ENCODE measurements at regions not wholly inside any gene's neighbourhood (a gene's known extent, or its start where the extent isn't known, plus 50 kb on each side); places are given as distances from the start of the nearest gene placed in this dataset.

DNA sequence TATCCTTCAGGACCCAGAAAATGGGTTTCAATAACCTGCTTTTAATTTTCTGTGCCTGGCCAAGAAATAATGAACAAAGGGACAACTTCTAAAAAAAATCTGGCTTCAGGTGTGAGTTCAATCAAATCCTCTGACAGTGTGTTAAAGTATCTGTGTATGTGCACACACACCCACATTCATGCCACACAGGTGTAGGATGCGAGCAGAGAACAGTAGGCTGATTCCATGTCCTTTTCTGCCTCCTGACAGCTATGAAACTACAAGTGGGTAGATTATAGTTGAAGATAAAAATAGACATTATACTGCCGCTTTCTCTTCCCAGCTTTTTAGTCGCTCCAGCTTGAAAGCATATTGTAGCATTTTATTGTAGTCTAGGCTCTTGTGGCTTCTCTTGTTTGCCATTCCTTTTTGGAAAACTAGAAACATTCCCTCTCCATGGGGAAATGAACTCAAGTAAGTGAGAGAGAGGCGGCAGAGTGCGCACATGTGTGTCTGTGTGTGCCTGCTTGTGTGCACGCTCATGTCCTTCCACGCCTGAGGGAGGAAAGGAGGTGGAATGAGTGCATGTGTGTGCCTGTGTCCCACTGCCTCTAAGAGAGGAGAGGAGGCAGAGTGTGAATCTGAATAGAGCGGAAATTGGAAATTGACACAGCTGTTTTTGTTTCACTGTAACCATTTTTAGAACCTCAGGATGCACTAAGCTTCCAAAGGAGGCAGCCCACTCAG lies 273.0 kb downstream of the ELAVL2 start:
- no peaks in the 10 kb centered on the region for H3K4me1 ChIP-seq
- intact Hi-C loops (cut with DNase I; ENCODE audit: low total_unique reads) (no loop called here), in situ Hi-C loops (cut with MboI; ENCODE audit: low sequenced_read_pairs in 4 of 4) (no loop called here)
- no peak overlapping the region for H3K4me3 ChIP-seq
- TF ChIP-seq, protein P1, sequence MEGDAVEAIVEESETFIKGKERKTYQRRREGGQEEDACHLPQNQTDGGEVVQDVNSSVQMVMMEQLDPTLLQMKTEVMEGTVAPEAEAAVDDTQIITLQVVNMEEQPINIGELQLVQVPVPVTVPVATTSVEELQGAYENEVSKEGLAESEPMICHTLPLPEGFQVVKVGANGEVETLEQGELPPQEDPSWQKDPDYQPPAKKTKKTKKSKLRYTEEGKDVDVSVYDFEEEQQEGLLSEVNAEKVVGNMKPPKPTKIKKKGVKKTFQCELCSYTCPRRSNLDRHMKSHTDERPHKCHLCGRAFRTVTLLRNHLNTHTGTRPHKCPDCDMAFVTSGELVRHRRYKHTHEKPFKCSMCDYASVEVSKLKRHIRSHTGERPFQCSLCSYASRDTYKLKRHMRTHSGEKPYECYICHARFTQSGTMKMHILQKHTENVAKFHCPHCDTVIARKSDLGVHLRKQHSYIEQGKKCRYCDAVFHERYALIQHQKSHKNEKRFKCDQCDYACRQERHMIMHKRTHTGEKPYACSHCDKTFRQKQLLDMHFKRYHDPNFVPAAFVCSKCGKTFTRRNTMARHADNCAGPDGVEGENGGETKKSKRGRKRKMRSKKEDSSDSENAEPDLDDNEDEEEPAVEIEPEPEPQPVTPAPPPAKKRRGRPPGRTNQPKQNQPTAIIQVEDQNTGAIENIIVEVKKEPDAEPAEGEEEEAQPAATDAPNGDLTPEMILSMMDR (IDR thresholded peaks at IDR 0.05 in 4 of 5, conservative IDR thresholded peaks at IDR 0.05 in 1 of 5), result no peak
- no peak for TF ChIP-seq POLR2A (IDR thresholded peaks at IDR 0.05)
- H3K27me3 ChIP-seq, result no peaks in the 10 kb centered on the region
- DNase-seq (no peak), ATAC-seq (no peak)
- H3K36me3 ChIP-seq, result no peaks in the 10 kb centered on the region
- no peak overlapping the region for H3K27ac ChIP-seq
- no peaks in the 10 kb centered on the region for H3K9me3 ChIP-seq

DNA sequence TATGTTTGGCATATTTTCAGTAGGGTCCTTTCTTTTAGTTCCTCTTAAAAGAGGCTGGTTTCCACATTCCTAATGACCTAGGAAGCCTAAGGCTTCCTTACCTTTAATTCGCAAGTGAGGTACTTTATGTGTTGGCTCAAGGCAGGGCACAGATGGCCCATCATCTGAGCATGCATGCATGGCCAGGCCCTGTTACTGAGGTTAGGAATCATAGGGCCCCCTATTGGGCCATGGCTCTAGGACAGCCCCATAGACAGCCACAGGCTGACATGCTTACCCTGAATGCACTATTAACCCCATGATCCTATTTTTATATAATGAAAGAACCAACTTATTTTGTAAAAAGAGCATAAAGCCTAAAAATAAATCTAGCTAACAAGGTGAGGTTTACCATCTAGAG lies 271.4 kb downstream of the ELAVL2 start:
- in situ Hi-C loops (cut with MboI; ENCODE audit: low sequenced_read_pairs in 4 of 4), result no loop called here
- no peaks in the 10 kb centered on the region for H3K36me3 ChIP-seq

DNA sequence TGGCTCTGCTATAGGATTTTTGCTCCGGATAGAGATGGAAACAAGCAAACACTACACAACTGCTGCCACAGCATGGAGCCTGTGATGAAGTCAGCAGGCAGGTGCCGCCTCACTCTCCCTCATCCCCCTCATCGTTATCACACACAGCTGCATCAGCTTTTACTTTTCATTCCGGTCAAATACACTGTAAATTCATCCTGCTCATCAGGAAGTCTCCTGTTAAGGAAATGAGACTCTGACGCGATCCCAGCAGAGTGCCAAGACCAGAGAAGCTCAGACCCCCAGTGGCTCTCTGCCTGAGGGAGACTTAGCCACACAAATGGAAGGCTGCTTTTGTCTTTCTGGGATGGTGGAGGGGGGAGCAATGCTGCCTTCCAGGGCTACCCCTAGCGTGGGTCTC lies 270.2 kb downstream of the ELAVL2 start:
- Histone ChIP-seq H3K4me1 (no peaks in the 10 kb centered on the region), H3K9me3 (no peaks in the 10 kb centered on the region), H3K27ac (no peak overlapping the region), H3K27me3 (no peaks in the 10 kb centered on the region), H3K36me3 (no peaks in the 10 kb centered on the region), H3K4me3 (no peak overlapping the region)
- TF ChIP-seq POLR2A (IDR thresholded peaks at IDR 0.05), result no peak
- TF ChIP-seq, protein P1 (IDR thresholded peaks at IDR 0.05 in 4 of 5, conservative IDR thresholded peaks at IDR 0.05 in 1 of 5), result no peak
- in situ Hi-C loops (cut with MboI; ENCODE audit: low sequenced_read_pairs in 4 of 4), result no loop called here
- no peak for ATAC-seq
- intact Hi-C loops (cut with DNase I; ENCODE audit: low total_unique reads), result no loop called here
- DNase-seq, result no peak

More for the DNA sequence above, 271.4 kb downstream of the ELAVL2 start:
- DNase-seq (no peak), ATAC-seq (no peak)
- TF ChIP-seq POLR2A (IDR thresholded peaks at IDR 0.05), result no peak
- TF ChIP-seq, protein P1 (IDR thresholded peaks at IDR 0.05 in 4 of 5, conservative IDR thresholded peaks at IDR 0.05 in 1 of 5), result no peak
- Histone ChIP-seq H3K9me3 (no peaks in the 10 kb centered on the region), H3K4me3 (no peak overlapping the region), H3K27ac (no peak overlapping the region), H3K4me1 (no peaks in the 10 kb centered on the region), H3K27me3 (no peaks in the 10 kb centered on the region)
- intact Hi-C loops (cut with DNase I; ENCODE audit: low total_unique reads), result no loop called here

DNA sequence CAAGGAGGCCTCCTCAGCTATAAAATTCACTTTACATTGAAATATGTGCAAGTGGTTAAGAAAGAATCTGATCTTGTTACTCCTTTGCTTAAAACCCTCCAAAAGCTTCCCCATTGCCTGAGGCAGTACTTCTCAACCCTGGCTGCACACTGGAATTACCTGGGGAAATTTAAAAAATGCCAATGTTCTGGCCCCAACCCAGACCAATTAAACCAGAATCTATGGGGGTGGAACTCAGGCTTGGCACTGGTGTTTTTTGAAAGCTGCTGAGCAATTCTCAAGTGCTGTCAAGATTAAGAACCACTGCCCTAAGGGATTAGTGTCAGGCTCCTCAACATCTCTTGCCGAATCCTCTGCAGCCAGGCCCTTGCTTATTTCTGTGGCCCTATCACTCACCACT lies 269.6 kb downstream of the ELAVL2 start:
- Histone ChIP-seq H3K27me3 (no peaks in the 10 kb centered on the region), H3K27ac (no peak overlapping the region), H3K9me3 (no peaks in the 10 kb centered on the region), H3K4me1 (no peaks in the 10 kb centered on the region), H3K4me3 (no peak overlapping the region), H3K36me3 (no peaks in the 10 kb centered on the region)
- in situ Hi-C loops (cut with MboI; ENCODE audit: low sequenced_read_pairs in 4 of 4) (no loop called here), intact Hi-C loops (cut with DNase I; ENCODE audit: low total_unique reads) (no loop called here)
- TF ChIP-seq POLR2A (IDR thresholded peaks at IDR 0.05), result no peak
- TF ChIP-seq, protein P1 (IDR thresholded peaks at IDR 0.05 in 4 of 5, conservative IDR thresholded peaks at IDR 0.05 in 1 of 5), result no peak
- DNase-seq, result no peak
- no peak for ATAC-seq

GRCh38 chr9:23557689-23558088 lies 268.4 kb downstream of the ELAVL2 start:
- intact Hi-C loops (cut with DNase I; ENCODE audit: low total_unique reads) (no loop called here), in situ Hi-C loops (cut with MboI; ENCODE audit: low sequenced_read_pairs in 4 of 4) (no loop called here)
- no peaks in the 10 kb centered on the region for H3K9me3 ChIP-seq
- DNase-seq (no peak), ATAC-seq (no peak)
- H3K36me3 ChIP-seq, result no peaks in the 10 kb centered on the region
- H3K4me3 ChIP-seq, result no peak overlapping the region
- H3K27ac ChIP-seq, result no peak overlapping the region
- no peak for TF ChIP-seq POLR2A (IDR thresholded peaks at IDR 0.05)
- TF ChIP-seq, protein P1 (IDR thresholded peaks at IDR 0.05 in 4 of 5, conservative IDR thresholded peaks at IDR 0.05 in 1 of 5), result no peak
- no peaks in the 10 kb centered on the region for H3K27me3 ChIP-seq
- no peaks in the 10 kb centered on the region for H3K4me1 ChIP-seq

All from gastrocnemius medialis (tissue), 4 donors.